Esophagus squamous epithelium (tissue), 4 donors: ENCODE measurements at regions not wholly inside any gene's neighbourhood (a gene's known extent, or its start where the extent isn't known, plus 50 kb on each side); places are given as distances from the start of the nearest gene placed in this dataset.

Experiments used
- CTCF ChIP-seq, 6 experiments: fragments of 450-650 bp in 4 of 6; fragments of 200-600 bp in 2 of 6; sonication (generic) in 2 of 6; IDR thresholded peaks; one replicate each; pipeline ENCODE4 v1.5.1; 2016 to 2019; ENCODE audit warnings: antibody characterized with exemption in 6 of 6, mild to moderate bottlenecking in 4 of 6, moderate library complexity in 4 of 6
- POLR2A ChIP-seq, 4 donors: fragments of 450-650 bp; IDR thresholded peaks; one replicate each; pipeline ENCODE4 v1.6.1; 2017; ENCODE audit warnings: antibody characterized with exemption in 4 of 4, mild to moderate bottlenecking in 4 of 4, moderate library complexity in 3 of 4

GRCh38 chr2:194765723-194766122, 891.3 kb upstream of the SLC39A10 start:
- TF ChIP-seq CTCF (IDR thresholded peaks at IDR 0.05) (no peak), POLR2A (IDR thresholded peaks at IDR 0.05) (no peak)
